Vagina (tissue), 2 donors: ENCODE measurements at regions not wholly inside any gene's neighbourhood (a gene's known extent, or its start where the extent isn't known, plus 50 kb on each side); places are given as distances from the start of the nearest gene placed in this dataset.

Experiments
- CTCF ChIP-seq, 3 experiments: fragments of 450-650 bp in 2 of 3; fragments of 200-600 bp in 1 of 3; sonication (generic) in 1 of 3; IDR thresholded peaks; one replicate each; pipeline ENCODE4 v1.5.1; 2017 to 2019; ENCODE audit warnings: antibody characterized with exemption in 3 of 3, mild to moderate bottlenecking in 2 of 3, moderate library complexity in 2 of 3
- POLR2A ChIP-seq, 2 donors: fragments of 450-650 bp; IDR thresholded peaks; one replicate each; pipeline ENCODE4 v1.6.1; 2017; ENCODE audit warnings: antibody characterized with exemption in 2 of 2, mild to moderate bottlenecking in 2 of 2, moderate library complexity in 2 of 2
- POLR2AphosphoS5 ChIP-seq, 2 donors: sonication (generic); formaldehyde crosslinking; IDR thresholded peaks; one replicate each; pipeline ENCODE4 v1.9.0; 2017; ENCODE audit warnings: antibody characterized with exemption in 2 of 2, mild to moderate bottlenecking in 2 of 2, low read depth in 1 of 2; ENCODE audit not compliant: insufficient read depth in 1 of 2

DNA sequence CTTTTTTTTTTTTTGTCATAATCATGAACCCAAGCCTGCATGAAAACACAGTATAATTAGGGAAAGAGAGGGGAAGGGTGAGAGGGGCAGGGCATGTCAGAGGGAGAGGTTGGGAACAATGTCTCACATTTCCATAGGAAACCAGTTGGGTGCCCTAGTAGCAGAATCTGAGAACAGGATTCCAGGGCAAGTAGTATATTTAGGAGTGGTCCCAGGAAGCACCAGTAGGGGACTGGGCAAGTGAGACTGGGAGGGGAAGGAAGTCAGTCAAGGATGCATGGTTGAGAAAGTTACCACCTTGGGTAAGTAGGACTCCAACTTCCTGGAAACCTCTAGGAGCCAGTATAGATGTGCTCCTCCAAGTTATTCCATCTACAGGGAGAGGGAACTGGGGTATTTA, 88.6 kb upstream of the MAFB start:
- no peak for TF ChIP-seq CTCF (IDR thresholded peaks at IDR 0.05)
- TF ChIP-seq POLR2A (IDR thresholded peaks at IDR 0.05), result no peak
- no peak for TF ChIP-seq POLR2AphosphoS5 (IDR thresholded peaks at IDR 0.05; ENCODE audit: insufficient read depth in 1 of 2, low read depth in 1 of 2)
